ENCODE measurements at regions not wholly inside any gene's neighbourhood (a gene's known extent, or its start where the extent isn't known, plus 50 kb on each side); places are given as distances from the start of the nearest gene placed in this dataset.

DNA sequence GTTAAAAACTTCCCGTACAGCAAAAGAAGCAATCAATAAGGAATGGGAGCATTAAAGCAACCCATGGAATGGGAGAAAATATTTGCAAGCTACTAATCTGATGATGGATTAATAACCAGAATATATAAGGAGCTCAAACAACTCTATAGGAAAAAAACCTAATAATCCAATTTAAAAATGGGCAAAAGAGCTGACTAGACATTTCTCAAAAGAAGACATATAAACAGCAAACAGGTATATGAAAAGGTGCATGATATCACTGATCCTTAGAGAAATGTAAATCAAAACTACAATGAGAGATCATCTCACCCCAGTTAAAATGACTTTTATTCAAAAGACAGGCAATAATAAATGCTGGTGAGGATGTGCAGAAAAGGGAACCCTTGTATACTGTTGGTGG lies 52.7 kb upstream of the POU1F1 start:
- DNase-seq (ENCODE audit: extremely low read depth in 1 of 11, low read depth in 9 of 11, low spot score in 4 of 11): no peak

Measured in renal cortex interstitium (tissue), 11 donors.